ENCODE measurements at regions not wholly inside any gene's neighbourhood (a gene's known extent, or its start where the extent isn't known, plus 50 kb on each side); places are given as distances from the start of the nearest gene placed in this dataset.

DNA sequence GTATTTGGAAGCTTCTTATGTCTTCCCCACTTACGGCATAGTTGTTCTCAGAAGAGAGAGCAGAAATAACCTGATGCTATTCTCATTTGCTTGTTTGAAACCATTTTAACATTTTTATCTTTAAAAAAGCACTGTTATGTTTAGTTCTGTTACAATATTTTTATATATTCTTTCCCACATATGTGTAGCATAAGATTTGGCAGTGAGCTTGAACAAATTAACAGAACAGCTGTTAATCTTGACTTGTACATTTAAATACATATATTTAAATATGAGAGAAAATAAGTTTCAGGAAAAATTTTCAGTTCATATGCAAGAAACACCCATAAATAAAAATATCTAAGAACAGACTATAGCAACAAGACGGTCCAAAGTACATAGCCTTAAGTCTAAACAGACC, 431.7 kb upstream of the IRAK1BP1 start:
- ChIA-PET POLR2A (no interaction called here), CTCF (interaction anchor here (0.6 to 2.6 kb wide), 3 partner anchors 255 to 392 kb away, joined by 3 to 12 read pairs (median 3); no protein-coding TSS in a partner anchor)
- Histone ChIP-seq H3K4me1 (ENCODE audit: control insufficient read depth, insufficient read depth, low read length) (no peaks in the 10 kb centered on the region), H3K9me3 (ENCODE audit: control insufficient read depth, insufficient read depth, low read depth, low read length) (no peaks in the 10 kb centered on the region), H3K27ac (ENCODE audit: extremely low read depth, low read depth, low read length) (no peak overlapping the region), H3K36me3 (ENCODE audit: control insufficient read depth in 2 of 2, insufficient read depth in 1 of 2, low read length in 2 of 2) (no peaks in the 10 kb centered on the region), H3K4me3 (ENCODE audit: low read depth, low read length) (no peak overlapping the region)
- TF ChIP-seq ZNF664 (tag by site-specific recombination; IDR thresholded peaks at IDR 0.05) (no peak), ZNF2 (tag by site-specific recombination; IDR thresholded peaks at IDR 0.05) (no peak), ZSCAN16 (tag by site-specific recombination; IDR thresholded peaks at IDR 0.05) (no peak), ZNF624 (tag by site-specific recombination; IDR thresholded peaks at IDR 0.05) (no peak), ZFP37 (tag by site-specific recombination; IDR thresholded peaks at IDR 0.05) (no peak), ZNF510 (tag by site-specific recombination; IDR thresholded peaks at IDR 0.05; ENCODE audit: insufficient replicate concordance) (no peak), ZNF677 (tag by site-specific recombination; IDR thresholded peaks at IDR 0.05) (no peak), ZNF629 (tag by site-specific recombination; IDR thresholded peaks at IDR 0.05) (no peak), ZNF785 (tag by site-specific recombination; IDR thresholded peaks at IDR 0.05) (no peak), RBAK (tag by site-specific recombination; IDR thresholded peaks at IDR 0.05) (no peak), ZNF561 (tag by site-specific recombination; IDR thresholded peaks at IDR 0.05; ENCODE audit: borderline replicate concordance) (no peak)
- TF ChIP-seq, protein P1, sequence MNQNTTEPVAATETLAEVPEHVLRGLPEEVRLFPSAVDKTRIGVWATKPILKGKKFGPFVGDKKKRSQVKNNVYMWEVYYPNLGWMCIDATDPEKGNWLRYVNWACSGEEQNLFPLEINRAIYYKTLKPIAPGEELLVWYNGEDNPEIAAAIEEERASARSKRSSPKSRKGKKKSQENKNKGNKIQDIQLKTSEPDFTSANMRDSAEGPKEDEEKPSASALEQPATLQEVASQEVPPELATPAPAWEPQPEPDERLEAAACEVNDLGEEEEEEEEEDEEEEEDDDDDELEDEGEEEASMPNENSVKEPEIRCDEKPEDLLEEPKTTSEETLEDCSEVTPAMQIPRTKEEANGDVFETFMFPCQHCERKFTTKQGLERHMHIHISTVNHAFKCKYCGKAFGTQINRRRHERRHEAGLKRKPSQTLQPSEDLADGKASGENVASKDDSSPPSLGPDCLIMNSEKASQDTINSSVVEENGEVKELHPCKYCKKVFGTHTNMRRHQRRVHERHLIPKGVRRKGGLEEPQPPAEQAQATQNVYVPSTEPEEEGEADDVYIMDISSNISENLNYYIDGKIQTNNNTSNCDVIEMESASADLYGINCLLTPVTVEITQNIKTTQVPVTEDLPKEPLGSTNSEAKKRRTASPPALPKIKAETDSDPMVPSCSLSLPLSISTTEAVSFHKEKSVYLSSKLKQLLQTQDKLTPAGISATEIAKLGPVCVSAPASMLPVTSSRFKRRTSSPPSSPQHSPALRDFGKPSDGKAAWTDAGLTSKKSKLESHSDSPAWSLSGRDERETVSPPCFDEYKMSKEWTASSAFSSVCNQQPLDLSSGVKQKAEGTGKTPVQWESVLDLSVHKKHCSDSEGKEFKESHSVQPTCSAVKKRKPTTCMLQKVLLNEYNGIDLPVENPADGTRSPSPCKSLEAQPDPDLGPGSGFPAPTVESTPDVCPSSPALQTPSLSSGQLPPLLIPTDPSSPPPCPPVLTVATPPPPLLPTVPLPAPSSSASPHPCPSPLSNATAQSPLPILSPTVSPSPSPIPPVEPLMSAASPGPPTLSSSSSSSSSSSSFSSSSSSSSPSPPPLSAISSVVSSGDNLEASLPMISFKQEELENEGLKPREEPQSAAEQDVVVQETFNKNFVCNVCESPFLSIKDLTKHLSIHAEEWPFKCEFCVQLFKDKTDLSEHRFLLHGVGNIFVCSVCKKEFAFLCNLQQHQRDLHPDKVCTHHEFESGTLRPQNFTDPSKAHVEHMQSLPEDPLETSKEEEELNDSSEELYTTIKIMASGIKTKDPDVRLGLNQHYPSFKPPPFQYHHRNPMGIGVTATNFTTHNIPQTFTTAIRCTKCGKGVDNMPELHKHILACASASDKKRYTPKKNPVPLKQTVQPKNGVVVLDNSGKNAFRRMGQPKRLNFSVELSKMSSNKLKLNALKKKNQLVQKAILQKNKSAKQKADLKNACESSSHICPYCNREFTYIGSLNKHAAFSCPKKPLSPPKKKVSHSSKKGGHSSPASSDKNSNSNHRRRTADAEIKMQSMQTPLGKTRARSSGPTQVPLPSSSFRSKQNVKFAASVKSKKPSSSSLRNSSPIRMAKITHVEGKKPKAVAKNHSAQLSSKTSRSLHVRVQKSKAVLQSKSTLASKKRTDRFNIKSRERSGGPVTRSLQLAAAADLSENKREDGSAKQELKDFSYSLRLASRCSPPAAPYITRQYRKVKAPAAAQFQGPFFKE (tag by site-specific recombination; IDR thresholded peaks at IDR 0.05; ENCODE audit: borderline replicate concordance): no peak
- TF ChIP-seq, protein P2, sequence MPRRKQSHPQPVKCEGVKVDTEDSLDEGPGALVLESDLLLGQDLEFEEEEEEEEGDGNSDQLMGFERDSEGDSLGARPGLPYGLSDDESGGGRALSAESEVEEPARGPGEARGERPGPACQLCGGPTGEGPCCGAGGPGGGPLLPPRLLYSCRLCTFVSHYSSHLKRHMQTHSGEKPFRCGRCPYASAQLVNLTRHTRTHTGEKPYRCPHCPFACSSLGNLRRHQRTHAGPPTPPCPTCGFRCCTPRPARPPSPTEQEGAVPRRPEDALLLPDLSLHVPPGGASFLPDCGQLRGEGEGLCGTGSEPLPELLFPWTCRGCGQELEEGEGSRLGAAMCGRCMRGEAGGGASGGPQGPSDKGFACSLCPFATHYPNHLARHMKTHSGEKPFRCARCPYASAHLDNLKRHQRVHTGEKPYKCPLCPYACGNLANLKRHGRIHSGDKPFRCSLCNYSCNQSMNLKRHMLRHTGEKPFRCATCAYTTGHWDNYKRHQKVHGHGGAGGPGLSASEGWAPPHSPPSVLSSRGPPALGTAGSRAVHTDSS (tag by site-specific recombination; IDR thresholded peaks at IDR 0.05): no peak

DNA sequence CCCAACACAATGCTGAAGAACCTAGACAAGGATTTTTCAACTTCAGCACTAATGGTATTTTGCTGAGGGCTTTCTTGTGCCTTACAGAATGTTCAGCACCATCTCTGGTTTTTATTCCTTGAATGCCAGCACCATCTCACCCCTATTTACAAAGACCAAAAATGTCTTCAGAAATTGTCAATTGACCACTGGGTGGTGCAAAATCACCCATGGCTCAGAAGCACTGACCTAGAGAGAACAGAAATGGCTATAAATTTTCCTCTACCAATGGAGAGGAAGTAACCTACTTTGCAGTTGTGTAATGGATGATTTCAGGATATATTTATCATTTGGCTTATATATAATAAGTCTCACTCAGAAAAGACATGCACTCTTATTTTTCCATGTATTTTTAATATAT, 431.0 kb upstream of the IRAK1BP1 start:
- Histone ChIP-seq H3K4me1 (ENCODE audit: control insufficient read depth, insufficient read depth, low read length) (no peaks in the 10 kb centered on the region), H3K27ac (ENCODE audit: extremely low read depth, low read depth, low read length) (no peak overlapping the region), H3K36me3 (ENCODE audit: control insufficient read depth in 2 of 2, insufficient read depth in 1 of 2, low read length in 2 of 2) (no peaks in the 10 kb centered on the region), H3K4me3 (ENCODE audit: low read depth, low read length) (no peak overlapping the region), H3K9me3 (ENCODE audit: control insufficient read depth, insufficient read depth, low read depth, low read length) (no peaks in the 10 kb centered on the region)
- ChIA-PET CTCF (interaction anchor here (2.6 kb wide), 1 partner anchor 374 kb away, joined by 12 read pairs; no protein-coding TSS in a partner anchor), POLR2A (no interaction called here)
- TF ChIP-seq ZNF707 (tag by site-specific recombination; IDR thresholded peaks at IDR 0.05) (no peak), ZNF211 (tag by site-specific recombination; IDR thresholded peaks at IDR 0.05; ENCODE audit: low read depth) (no peak), ZFP69B (tag by site-specific recombination; IDR thresholded peaks at IDR 0.05) (no peak), ZNF266 (tag by site-specific recombination; IDR thresholded peaks at IDR 0.05; ENCODE audit: low read depth) (no peak), RBAK (tag by site-specific recombination; IDR thresholded peaks at IDR 0.05) (no peak), ZNF521 (tag by site-specific recombination; IDR thresholded peaks at IDR 0.05) (no peak), ZNF274 (IDR thresholded peaks at IDR 0.05; ENCODE audit: low read length) (no peak), ZNF274 (tag by site-specific recombination; IDR thresholded peaks at IDR 0.05; ENCODE audit: borderline replicate concordance) (no peak), ZNF311 (tag by site-specific recombination; IDR thresholded peaks at IDR 0.05; ENCODE audit: borderline replicate concordance) (no peak)
- TF ChIP-seq, protein P3, sequence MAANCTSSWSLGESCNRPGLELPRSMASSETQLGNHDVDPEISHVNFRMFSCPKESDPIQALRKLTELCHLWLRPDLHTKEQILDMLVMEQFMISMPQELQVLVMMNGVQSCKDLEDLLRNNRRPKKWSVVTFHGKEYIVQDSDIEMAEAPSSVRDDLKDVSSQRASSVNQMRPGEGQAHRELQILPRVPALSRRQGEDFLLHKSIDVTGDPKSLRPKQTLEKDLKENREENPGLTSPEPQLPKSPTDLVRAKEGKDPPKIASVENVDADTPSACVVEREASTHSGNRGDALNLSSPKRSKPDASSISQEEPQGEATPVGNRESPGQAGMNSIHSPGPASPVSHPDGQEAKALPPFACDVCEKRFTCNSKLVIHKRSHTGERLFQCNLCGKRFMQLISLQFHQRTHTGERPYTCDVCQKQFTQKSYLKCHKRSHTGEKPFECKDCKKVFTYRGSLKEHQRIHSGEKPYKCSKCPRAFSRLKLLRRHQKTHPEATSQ (tag by site-specific recombination; IDR thresholded peaks at IDR 0.05): no peak
- TF ChIP-seq, protein P4, sequence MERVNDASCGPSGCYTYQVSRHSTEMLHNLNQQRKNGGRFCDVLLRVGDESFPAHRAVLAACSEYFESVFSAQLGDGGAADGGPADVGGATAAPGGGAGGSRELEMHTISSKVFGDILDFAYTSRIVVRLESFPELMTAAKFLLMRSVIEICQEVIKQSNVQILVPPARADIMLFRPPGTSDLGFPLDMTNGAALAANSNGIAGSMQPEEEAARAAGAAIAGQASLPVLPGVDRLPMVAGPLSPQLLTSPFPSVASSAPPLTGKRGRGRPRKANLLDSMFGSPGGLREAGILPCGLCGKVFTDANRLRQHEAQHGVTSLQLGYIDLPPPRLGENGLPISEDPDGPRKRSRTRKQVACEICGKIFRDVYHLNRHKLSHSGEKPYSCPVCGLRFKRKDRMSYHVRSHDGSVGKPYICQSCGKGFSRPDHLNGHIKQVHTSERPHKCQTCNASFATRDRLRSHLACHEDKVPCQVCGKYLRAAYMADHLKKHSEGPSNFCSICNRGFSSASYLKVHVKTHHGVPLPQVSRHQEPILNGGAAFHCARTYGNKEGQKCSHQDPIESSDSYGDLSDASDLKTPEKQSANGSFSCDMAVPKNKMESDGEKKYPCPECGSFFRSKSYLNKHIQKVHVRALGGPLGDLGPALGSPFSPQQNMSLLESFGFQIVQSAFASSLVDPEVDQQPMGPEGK (tag by site-specific recombination; IDR thresholded peaks at IDR 0.05): no peak
- TF ChIP-seq, protein P5, sequence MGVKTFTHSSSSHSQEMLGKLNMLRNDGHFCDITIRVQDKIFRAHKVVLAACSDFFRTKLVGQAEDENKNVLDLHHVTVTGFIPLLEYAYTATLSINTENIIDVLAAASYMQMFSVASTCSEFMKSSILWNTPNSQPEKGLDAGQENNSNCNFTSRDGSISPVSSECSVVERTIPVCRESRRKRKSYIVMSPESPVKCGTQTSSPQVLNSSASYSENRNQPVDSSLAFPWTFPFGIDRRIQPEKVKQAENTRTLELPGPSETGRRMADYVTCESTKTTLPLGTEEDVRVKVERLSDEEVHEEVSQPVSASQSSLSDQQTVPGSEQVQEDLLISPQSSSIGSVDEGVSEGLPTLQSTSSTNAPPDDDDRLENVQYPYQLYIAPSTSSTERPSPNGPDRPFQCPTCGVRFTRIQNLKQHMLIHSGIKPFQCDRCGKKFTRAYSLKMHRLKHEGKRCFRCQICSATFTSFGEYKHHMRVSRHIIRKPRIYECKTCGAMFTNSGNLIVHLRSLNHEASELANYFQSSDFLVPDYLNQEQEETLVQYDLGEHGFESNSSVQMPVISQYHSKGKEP (tag by site-specific recombination; IDR thresholded peaks at IDR 0.05): no peak

All from HEK293 (cell line).